OCI-LY1 (cell line): ENCODE measurements at regions not wholly inside any gene's neighbourhood (a gene's known extent, or its start where the extent isn't known, plus 50 kb on each side); places are given as distances from the start of the nearest gene placed in this dataset.
"Not testable (repeated sequence)": the region's sequence is repeated elsewhere in the genome, so short reads cannot be mapped to it uniquely, and the experiment has no call there.

Experiments
- H2AFZ ChIP-seq: fragments of 200-600 bp; sonication (generic), shearing (Covaris generic); 2 replicates; pipeline ENCODE4 v1.6.0; 2014; ENCODE audit warnings: antibody characterized with exemption, mild to moderate bottlenecking, low read length
- H3F3A ChIP-seq: fragments of 200-600 bp; sonication (generic), shearing (Covaris generic); 2 replicates; pipeline ENCODE4 v1.6.0; 2014; ENCODE audit warnings: mild to moderate bottlenecking, antibody characterized with exemption, low read length, moderate library complexity; ENCODE audit not compliant: insufficient read depth
- H3K27ac ChIP-seq: fragments of 200-600 bp; sonication (generic); 2 replicates; pipeline ENCODE4 v1.5.1; 2014; ENCODE audit warnings: low read length, mixed run types, mild to moderate bottlenecking, low read depth; ENCODE audit not compliant: poor library complexity, severe bottlenecking
- H3K27me3 ChIP-seq: fragments of 200-600 bp; sonication (generic); 2 replicates; pipeline ENCODE4 v1.6.0; 2014; ENCODE audit warnings: antibody characterized with exemption, mild to moderate bottlenecking, low read length, moderate library complexity; ENCODE audit not compliant: insufficient read depth
- H3K36me3 ChIP-seq: fragments of 200-600 bp; sonication (generic); 2 replicates; pipeline ENCODE4 v1.6.1; 2014; ENCODE audit warnings: mild to moderate bottlenecking, antibody characterized with exemption, low read length, moderate library complexity, mixed read lengths; ENCODE audit not compliant: insufficient read depth
- H3K4me1 ChIP-seq: fragments of 200-600 bp; sonication (generic); 2 replicates; pipeline ENCODE4 v1.5.1; 2014; ENCODE audit warnings: mild to moderate bottlenecking, low read length, moderate library complexity; ENCODE audit not compliant: insufficient read depth, severe bottlenecking
- H3K4me2 ChIP-seq: fragments of 200-600 bp; sonication (generic), shearing (Covaris generic); 2 replicates; pipeline ENCODE4 v1.6.1; 2014; ENCODE audit warnings: low read length
- H3K4me3 ChIP-seq: fragments of 200-600 bp; sonication (generic); 2 replicates; pipeline ENCODE4 v1.5.1; 2014; ENCODE audit warnings: low read length, low read depth, mild to moderate bottlenecking, mixed read lengths; ENCODE audit not compliant: poor library complexity, severe bottlenecking
- H3K79me2 ChIP-seq: fragments of 200-600 bp; shearing (Covaris generic); 2 replicates; pipeline ENCODE4 v1.6.1; 2016; ENCODE audit warnings: mixed run types, low read length, mixed read lengths; ENCODE audit not compliant: insufficient read depth
- H3K9ac ChIP-seq: fragments of 200-600 bp; sonication (generic), shearing (Covaris generic); 2 replicates; pipeline ENCODE4 v1.6.1; 2014; ENCODE audit warnings: mild to moderate bottlenecking, low read length, mixed read lengths
- H3K9me2 ChIP-seq: fragments of 200-600 bp; sonication (generic), shearing (Covaris generic); 2 replicates; pipeline ENCODE4 v1.6.1; 2014; ENCODE audit warnings: low read depth, mild to moderate bottlenecking, low read length, mixed read lengths
- H3K9me3 ChIP-seq: fragments of 200-600 bp; shearing (Covaris generic); 2 replicates; pipeline ENCODE4 v1.6.1; 2014; ENCODE audit warnings: low read length, mixed read lengths
- H4K20me1 ChIP-seq: fragments of 200-600 bp; sonication (generic), shearing (Covaris generic); 2 replicates; pipeline ENCODE4 v1.6.0; 2016; ENCODE audit warnings: mild to moderate bottlenecking, low read length; ENCODE audit not compliant: insufficient read depth
- EZH2 ChIP-seq: fragments of 200-600 bp; sonication (generic), shearing (Covaris generic); IDR thresholded peaks from 2 replicates; pipeline ENCODE4 v1.8.0; 2017; ENCODE audit warnings: borderline replicate concordance, mixed run types, mild to moderate bottlenecking, antibody characterized with exemption, low read length, moderate library complexity, mixed read lengths
- TF ChIP-seq, protein P1 (sequence below): fragments of 200-600 bp; sonication (generic), shearing (Covaris generic); IDR thresholded peaks from 2 replicates; pipeline ENCODE4 v1.5.1; 2017; ENCODE audit warnings: mild to moderate bottlenecking, antibody characterized with exemption, low read length, moderate library complexity, mixed read lengths

- no peak overlapping the region for H3K4me3 ChIP-seq
- H3K79me2 ChIP-seq = no peaks in the 10 kb centered on the region
- no peaks in the 10 kb centered on the region for H4K20me1 ChIP-seq
- no peaks in the 10 kb centered on the region for H3K9me2 ChIP-seq
- H3F3A ChIP-seq = no peaks in the 10 kb centered on the region
- no peak overlapping the region for H3K4me2 ChIP-seq
- H2AFZ ChIP-seq = no peak overlapping the region
- H3K9ac ChIP-seq = no peak overlapping the region
- H3K27me3 ChIP-seq = 0 out of 2 replicates have a peak, but pooled peaks cover under 1% of the 10 kb centered on the region
- H3K36me3 ChIP-seq = no peaks in the 10 kb centered on the region
- H3K4me1 ChIP-seq = no peaks in the 10 kb centered on the region
- H3K27ac ChIP-seq = no peak overlapping the region
- TF ChIP-seq, protein P1, sequence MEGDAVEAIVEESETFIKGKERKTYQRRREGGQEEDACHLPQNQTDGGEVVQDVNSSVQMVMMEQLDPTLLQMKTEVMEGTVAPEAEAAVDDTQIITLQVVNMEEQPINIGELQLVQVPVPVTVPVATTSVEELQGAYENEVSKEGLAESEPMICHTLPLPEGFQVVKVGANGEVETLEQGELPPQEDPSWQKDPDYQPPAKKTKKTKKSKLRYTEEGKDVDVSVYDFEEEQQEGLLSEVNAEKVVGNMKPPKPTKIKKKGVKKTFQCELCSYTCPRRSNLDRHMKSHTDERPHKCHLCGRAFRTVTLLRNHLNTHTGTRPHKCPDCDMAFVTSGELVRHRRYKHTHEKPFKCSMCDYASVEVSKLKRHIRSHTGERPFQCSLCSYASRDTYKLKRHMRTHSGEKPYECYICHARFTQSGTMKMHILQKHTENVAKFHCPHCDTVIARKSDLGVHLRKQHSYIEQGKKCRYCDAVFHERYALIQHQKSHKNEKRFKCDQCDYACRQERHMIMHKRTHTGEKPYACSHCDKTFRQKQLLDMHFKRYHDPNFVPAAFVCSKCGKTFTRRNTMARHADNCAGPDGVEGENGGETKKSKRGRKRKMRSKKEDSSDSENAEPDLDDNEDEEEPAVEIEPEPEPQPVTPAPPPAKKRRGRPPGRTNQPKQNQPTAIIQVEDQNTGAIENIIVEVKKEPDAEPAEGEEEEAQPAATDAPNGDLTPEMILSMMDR = no peak
- TF ChIP-seq EZH2 = no peak
- H3K9me3 ChIP-seq = no peaks in the 10 kb centered on the region
Observed at GRCh38 chr13:112220925-112221324, 154.0 kb downstream of the SOX1 start.

DNA sequence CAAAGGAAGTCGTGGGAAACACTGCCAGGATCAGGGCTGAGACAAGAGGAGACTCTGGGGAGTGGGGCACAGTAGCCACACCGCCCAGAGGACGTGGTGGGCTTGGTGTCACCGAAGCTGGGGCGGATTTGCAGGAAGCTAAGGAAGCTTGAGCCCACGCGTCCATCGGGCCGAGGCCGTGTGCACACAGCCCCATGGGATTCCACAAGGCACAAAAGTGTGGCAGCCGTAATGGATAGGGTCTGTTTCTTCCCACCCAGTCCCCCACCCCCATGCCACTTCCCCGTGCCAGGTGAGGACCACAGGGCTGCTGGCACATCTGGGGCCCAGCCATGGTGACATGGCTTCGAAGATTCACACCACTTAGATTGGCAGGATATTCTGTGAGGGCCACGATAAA lies 153.2 kb upstream of the SPACA7 start:
- no peak overlapping the region for H3K4me2 ChIP-seq
- H4K20me1 ChIP-seq = no peaks in the 10 kb centered on the region
- H3K9me3 ChIP-seq = no peaks in the 10 kb centered on the region
- H3K9ac ChIP-seq = no peak overlapping the region
- H3K4me1 ChIP-seq = no peaks in the 10 kb centered on the region
- no peak overlapping the region for H3K4me3 ChIP-seq
- no peaks in the 10 kb centered on the region for H3F3A ChIP-seq
- H3K36me3 ChIP-seq = no peaks in the 10 kb centered on the region
- no peak overlapping the region for H2AFZ ChIP-seq
- 0 out of 2 replicates have a peak, but pooled peaks cover 4% of the 10 kb centered on the region for H3K27me3 ChIP-seq
- H3K9me2 ChIP-seq = no peaks in the 10 kb centered on the region
- TF ChIP-seq, protein P1 = no peak
- TF ChIP-seq EZH2 = no peak
- H3K79me2 ChIP-seq = no peaks in the 10 kb centered on the region
- no peak overlapping the region for H3K27ac ChIP-seq

DNA sequence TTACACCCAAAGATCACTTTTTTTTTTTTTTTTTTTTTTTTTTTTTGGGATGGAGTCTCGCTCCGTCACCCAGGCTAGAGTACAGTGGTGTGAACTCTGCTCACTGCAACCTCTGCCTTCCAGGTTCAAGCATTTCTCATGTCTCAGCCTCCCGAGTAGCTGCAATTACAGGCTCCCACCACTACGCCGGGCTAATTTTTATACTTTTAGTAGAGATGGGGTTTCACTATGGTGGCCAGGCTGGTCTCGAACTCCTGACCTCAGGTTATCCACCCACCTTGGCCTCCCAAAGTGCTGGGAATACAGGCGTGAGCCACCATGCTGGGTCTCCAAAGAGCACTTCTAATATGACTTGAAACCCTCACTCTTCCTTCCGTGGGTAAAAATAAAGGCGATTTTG lies 152.2 kb upstream of the SPACA7 start:
- not testable (repeated sequence) for H4K20me1 ChIP-seq, H3K9me2 ChIP-seq, H3K36me3 ChIP-seq, H2AFZ ChIP-seq, H3K27ac ChIP-seq, H3F3A ChIP-seq, H3K79me2 ChIP-seq, H3K4me3 ChIP-seq, H3K27me3 ChIP-seq, H3K9ac ChIP-seq, H3K4me1 ChIP-seq, H3K4me2 ChIP-seq, H3K9me3 ChIP-seq
- TF ChIP-seq, protein P1 = peak; percentile 25; the same call in 1 of the 2 replicates
